HEK293 (cell line): ENCODE measurements at regions not wholly inside any gene's neighbourhood (a gene's known extent, or its start where the extent isn't known, plus 50 kb on each side); places are given as distances from the start of the nearest gene placed in this dataset.

Experiments
- CTCF ChIA-PET: fragments of 350-600 bp; formaldehyde crosslinking; extraction: SDS; loops from one replicate; lab custom pipeline; 2021; ENCODE audit warnings: antibody characterized with exemption; lab: Yijun Ruan, JAX
- POLR2A ChIA-PET: fragments of 300-600 bp; formaldehyde crosslinking; extraction: SDS; loops from one replicate; lab custom pipeline; 2020; ENCODE audit warnings: antibody characterized with exemption, inconsistent platforms; lab: Yijun Ruan, JAX
- H3K27ac ChIP-seq: fragments of 200-500 bp; sonication (Bioruptor generic); 2 replicates; pipeline ENCODE4 v1.5.1; 2014; ENCODE audit warnings: low read depth, low read length, control low read depth, inconsistent platforms; ENCODE audit errors: extremely low read depth
- H3K36me3 ChIP-seq, 2 experiments: fragments of 200-500 bp in 1 of 2; sonication (Bioruptor generic) in 1 of 2; 1 replicate in 1 of 2; 2 replicates in 1 of 2; pipeline ENCODE4 v1.5.1; 2014 to 2017; ENCODE audit warnings: inconsistent platforms in 2 of 2, low read length in 2 of 2; ENCODE audit not compliant: control insufficient read depth in 2 of 2, insufficient read depth in 1 of 2
- H3K4me1 ChIP-seq: fragments of 200-500 bp; sonication (Bioruptor generic); 2 replicates; pipeline ENCODE4 v1.5.1; 2014; ENCODE audit warnings: mild to moderate bottlenecking, low read length, inconsistent platforms; ENCODE audit not compliant: control insufficient read depth, insufficient read depth
- H3K4me3 ChIP-seq: 2 replicates; pipeline ENCODE4 v1.5.1; 2011; ENCODE audit warnings: low read depth, mild to moderate bottlenecking, control low read depth, low read length, moderate library complexity
- H3K9me3 ChIP-seq: fragments of 200-500 bp; sonication (Bioruptor generic); 2 replicates; pipeline ENCODE4 v1.5.1; 2014; ENCODE audit warnings: low read depth, low read length, inconsistent platforms; ENCODE audit not compliant: control insufficient read depth, insufficient read depth
- FEZF1 ChIP-seq: fragments of 450-650 bp; formaldehyde crosslinking; IDR thresholded peaks from 2 replicates; pipeline ENCODE4 v1.5.1; 2016; ENCODE audit warnings: missing biosample characterization, missing genetic modification characterization
- KLF16 ChIP-seq: fragments of 450-650 bp; formaldehyde crosslinking; IDR thresholded peaks from 2 replicates; pipeline ENCODE4 v1.5.1; 2017; ENCODE audit warnings: missing biosample characterization, missing genetic modification characterization
- ZNF114 ChIP-seq: fragments of 450-650 bp; formaldehyde crosslinking; IDR thresholded peaks from 2 replicates; pipeline ENCODE4 v1.5.0; 2017; ENCODE audit warnings: missing biosample characterization, missing genetic modification characterization
- ZNF155 ChIP-seq: fragments of 450-650 bp; formaldehyde crosslinking; IDR thresholded peaks from 2 replicates; pipeline ENCODE4 v1.5.1; 2016; ENCODE audit warnings: missing biosample characterization, missing genetic modification characterization
- ZNF211 ChIP-seq: fragments of 450-650 bp; formaldehyde crosslinking; IDR thresholded peaks from 2 replicates; pipeline ENCODE4 v1.5.1; 2016; ENCODE audit warnings: low read depth, missing biosample characterization, missing genetic modification characterization
- ZNF223 ChIP-seq: fragments of 450-650 bp; formaldehyde crosslinking; IDR thresholded peaks from 2 replicates; pipeline ENCODE4 v1.5.1; 2016; ENCODE audit warnings: missing biosample characterization, missing genetic modification characterization
- ZNF521 ChIP-seq: fragments of 450-650 bp; formaldehyde crosslinking; IDR thresholded peaks from 2 replicates; pipeline ENCODE4 v1.5.1; 2017; ENCODE audit warnings: missing biosample characterization, mild to moderate bottlenecking, missing genetic modification characterization
- ZNF571 ChIP-seq: fragments of 450-650 bp; formaldehyde crosslinking; IDR thresholded peaks from 2 replicates; pipeline ENCODE4 v1.5.0; 2017; ENCODE audit warnings: missing biosample characterization, missing genetic modification characterization
- ZNF610 ChIP-seq: fragments of 450-650 bp; formaldehyde crosslinking; IDR thresholded peaks from 2 replicates; pipeline ENCODE4 v1.5.1; 2016; ENCODE audit warnings: missing biosample characterization, missing genetic modification characterization, borderline replicate concordance
- ZNF629 ChIP-seq: fragments of 450-650 bp; formaldehyde crosslinking; IDR thresholded peaks from 2 replicates; pipeline ENCODE4 v1.5.1; 2017; ENCODE audit warnings: missing biosample characterization, missing genetic modification characterization
- ZNF776 ChIP-seq: fragments of 450-650 bp; formaldehyde crosslinking; IDR thresholded peaks from 2 replicates; pipeline ENCODE4 v1.5.0; 2017; ENCODE audit warnings: missing biosample characterization, missing genetic modification characterization, borderline replicate concordance
- ZNF830 ChIP-seq: fragments of 450-650 bp; IDR thresholded peaks from 2 replicates; pipeline ENCODE4 v1.5.0; 2018; ENCODE audit warnings: missing biosample characterization, missing genetic modification characterization, low read depth, mild to moderate bottlenecking, moderate library complexity
- TF ChIP-seq, protein P1 (sequence below): fragments of 450-650 bp; formaldehyde crosslinking; IDR thresholded peaks from 2 replicates; pipeline ENCODE4 v1.5.1; 2016; ENCODE audit warnings: missing biosample characterization, missing genetic modification characterization
- TF ChIP-seq, protein P2 (sequence below): fragments of 450-650 bp; formaldehyde crosslinking; IDR thresholded peaks from 2 replicates; pipeline ENCODE4 v1.5.1; 2016; ENCODE audit warnings: missing biosample characterization, missing genetic modification characterization
- TF ChIP-seq, protein P3 (sequence below): fragments of 450-650 bp; formaldehyde crosslinking; IDR thresholded peaks from 2 replicates; pipeline ENCODE4 v1.5.1; 2016; ENCODE audit warnings: missing biosample characterization, missing genetic modification characterization
- TF ChIP-seq, protein P4 (sequence below): fragments of 450-650 bp; formaldehyde crosslinking; IDR thresholded peaks from 2 replicates; pipeline ENCODE4 v1.5.1; 2016; ENCODE audit warnings: missing biosample characterization, missing genetic modification characterization, low read depth
- TF ChIP-seq, protein P5 (sequence below): fragments of 450-650 bp; formaldehyde crosslinking; IDR thresholded peaks from 2 replicates; pipeline ENCODE4 v1.5.1; 2017; ENCODE audit warnings: missing biosample characterization, missing genetic modification characterization

DNA sequence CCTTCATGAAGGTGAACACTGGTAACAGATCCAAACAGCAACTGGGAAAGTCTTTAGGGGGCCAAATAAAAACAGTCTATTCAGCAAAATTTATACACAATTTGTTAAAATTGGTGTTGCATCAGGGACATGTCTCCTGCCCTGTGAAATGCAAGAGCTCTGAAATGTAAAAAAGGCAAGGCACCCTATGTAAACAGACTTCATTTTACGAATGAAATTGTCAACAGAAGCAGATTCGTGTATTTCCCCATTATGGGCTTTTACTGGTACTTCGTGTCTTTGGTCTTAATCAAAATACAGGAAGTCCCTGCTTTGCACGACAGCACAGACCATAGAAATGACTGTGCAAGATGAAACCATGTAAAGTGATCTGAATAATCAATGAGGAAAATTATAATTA, 127.3 kb upstream of the THBS1 start:
- 0 out of 2 replicates have a peak, but pooled peaks cover 2% of the 10 kb centered on the region for H3K4me1 ChIP-seq

More for the DNA sequence above, 127.3 kb upstream of the THBS1 start:
- POLR2A ChIA-PET: no interaction called here
- TF ChIP-seq, protein P1, sequence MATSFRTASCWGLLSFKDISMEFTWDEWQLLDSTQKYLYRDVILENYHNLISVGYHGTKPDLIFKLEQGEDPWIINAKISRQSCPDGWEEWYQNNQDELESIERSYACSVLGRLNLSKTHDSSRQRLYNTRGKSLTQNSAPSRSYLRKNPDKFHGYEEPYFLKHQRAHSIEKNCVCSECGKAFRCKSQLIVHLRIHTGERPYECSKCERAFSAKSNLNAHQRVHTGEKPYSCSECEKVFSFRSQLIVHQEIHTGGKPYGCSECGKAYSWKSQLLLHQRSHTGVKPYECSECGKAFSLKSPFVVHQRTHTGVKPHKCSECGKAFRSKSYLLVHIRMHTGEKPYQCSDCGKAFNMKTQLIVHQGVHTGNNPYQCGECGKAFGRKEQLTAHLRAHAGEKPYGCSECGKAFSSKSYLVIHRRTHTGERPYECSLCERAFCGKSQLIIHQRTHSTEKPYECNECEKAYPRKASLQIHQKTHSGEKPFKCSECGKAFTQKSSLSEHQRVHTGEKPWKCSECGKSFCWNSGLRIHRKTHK (tag by site-specific recombination): no peak
- TF ChIP-seq, protein P2, sequence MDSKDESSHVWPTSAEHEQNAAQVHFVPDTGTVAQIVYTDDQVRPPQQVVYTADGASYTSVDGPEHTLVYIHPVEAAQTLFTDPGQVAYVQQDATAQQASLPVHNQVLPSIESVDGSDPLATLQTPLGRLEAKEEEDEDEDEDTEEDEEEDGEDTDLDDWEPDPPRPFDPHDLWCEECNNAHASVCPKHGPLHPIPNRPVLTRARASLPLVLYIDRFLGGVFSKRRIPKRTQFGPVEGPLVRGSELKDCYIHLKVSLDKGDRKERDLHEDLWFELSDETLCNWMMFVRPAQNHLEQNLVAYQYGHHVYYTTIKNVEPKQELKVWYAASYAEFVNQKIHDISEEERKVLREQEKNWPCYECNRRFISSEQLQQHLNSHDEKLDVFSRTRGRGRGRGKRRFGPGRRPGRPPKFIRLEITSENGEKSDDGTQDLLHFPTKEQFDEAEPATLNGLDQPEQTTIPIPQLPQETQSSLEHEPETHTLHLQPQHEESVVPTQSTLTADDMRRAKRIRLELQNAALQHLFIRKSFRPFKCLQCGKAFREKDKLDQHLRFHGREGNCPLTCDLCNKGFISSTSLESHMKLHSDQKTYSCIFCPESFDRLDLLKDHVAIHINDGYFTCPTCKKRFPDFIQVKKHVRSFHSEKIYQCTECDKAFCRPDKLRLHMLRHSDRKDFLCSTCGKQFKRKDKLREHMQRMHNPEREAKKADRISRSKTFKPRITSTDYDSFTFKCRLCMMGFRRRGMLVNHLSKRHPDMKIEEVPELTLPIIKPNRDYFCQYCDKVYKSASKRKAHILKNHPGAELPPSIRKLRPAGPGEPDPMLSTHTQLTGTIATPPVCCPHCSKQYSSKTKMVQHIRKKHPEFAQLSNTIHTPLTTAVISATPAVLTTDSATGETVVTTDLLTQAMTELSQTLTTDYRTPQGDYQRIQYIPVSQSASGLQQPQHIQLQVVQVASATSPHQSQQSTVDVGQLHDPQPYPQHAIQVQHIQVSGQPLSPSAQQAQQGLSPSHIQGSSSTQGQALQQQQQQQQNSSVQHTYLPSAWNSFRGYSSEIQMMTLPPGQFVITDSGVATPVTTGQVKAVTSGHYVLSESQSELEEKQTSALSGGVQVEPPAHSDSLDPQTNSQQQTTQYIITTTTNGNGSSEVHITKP (tag by site-specific recombination): no peak
- TF ChIP-seq KLF16: no peak
- no peak for TF ChIP-seq ZNF211
- TF ChIP-seq ZNF114 (tag by site-specific recombination): no peak
- TF ChIP-seq ZNF629 (tag by site-specific recombination): no peak
- TF ChIP-seq ZNF830 (tag by site-specific recombination): no peak
- no peak for TF ChIP-seq ZNF521 (tag by site-specific recombination)
- TF ChIP-seq, protein P3, sequence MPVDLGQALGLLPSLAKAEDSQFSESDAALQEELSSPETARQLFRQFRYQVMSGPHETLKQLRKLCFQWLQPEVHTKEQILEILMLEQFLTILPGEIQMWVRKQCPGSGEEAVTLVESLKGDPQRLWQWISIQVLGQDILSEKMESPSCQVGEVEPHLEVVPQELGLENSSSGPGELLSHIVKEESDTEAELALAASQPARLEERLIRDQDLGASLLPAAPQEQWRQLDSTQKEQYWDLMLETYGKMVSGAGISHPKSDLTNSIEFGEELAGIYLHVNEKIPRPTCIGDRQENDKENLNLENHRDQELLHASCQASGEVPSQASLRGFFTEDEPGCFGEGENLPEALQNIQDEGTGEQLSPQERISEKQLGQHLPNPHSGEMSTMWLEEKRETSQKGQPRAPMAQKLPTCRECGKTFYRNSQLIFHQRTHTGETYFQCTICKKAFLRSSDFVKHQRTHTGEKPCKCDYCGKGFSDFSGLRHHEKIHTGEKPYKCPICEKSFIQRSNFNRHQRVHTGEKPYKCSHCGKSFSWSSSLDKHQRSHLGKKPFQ: no peak
- TF ChIP-seq ZNF223 (tag by site-specific recombination): no peak
- no peak for TF ChIP-seq ZNF571 (tag by site-specific recombination)
- no peak for TF ChIP-seq ZNF610 (tag by site-specific recombination)
- no peak for TF ChIP-seq ZNF776 (tag by site-specific recombination)
- no peak for TF ChIP-seq FEZF1 (tag by site-specific recombination)
- TF ChIP-seq, protein P4, sequence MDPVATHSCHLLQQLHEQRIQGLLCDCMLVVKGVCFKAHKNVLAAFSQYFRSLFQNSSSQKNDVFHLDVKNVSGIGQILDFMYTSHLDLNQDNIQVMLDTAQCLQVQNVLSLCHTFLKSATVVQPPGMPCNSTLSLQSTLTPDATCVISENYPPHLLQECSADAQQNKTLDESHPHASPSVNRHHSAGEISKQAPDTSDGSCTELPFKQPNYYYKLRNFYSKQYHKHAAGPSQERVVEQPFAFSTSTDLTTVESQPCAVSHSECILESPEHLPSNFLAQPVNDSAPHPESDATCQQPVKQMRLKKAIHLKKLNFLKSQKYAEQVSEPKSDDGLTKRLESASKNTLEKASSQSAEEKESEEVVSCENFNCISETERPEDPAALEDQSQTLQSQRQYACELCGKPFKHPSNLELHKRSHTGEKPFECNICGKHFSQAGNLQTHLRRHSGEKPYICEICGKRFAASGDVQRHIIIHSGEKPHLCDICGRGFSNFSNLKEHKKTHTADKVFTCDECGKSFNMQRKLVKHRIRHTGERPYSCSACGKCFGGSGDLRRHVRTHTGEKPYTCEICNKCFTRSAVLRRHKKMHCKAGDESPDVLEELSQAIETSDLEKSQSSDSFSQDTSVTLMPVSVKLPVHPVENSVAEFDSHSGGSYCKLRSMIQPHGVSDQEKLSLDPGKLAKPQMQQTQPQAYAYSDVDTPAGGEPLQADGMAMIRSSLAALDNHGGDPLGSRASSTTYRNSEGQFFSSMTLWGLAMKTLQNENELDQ (tag by site-specific recombination): no peak
- TF ChIP-seq ZNF155 (tag by site-specific recombination): no peak
- TF ChIP-seq, protein P5, sequence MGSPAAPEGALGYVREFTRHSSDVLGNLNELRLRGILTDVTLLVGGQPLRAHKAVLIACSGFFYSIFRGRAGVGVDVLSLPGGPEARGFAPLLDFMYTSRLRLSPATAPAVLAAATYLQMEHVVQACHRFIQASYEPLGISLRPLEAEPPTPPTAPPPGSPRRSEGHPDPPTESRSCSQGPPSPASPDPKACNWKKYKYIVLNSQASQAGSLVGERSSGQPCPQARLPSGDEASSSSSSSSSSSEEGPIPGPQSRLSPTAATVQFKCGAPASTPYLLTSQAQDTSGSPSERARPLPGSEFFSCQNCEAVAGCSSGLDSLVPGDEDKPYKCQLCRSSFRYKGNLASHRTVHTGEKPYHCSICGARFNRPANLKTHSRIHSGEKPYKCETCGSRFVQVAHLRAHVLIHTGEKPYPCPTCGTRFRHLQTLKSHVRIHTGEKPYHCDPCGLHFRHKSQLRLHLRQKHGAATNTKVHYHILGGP (tag by site-specific recombination): no peak
- Histone ChIP-seq H3K4me3 (no peak overlapping the region), H3K36me3 (no peaks in the 10 kb centered on the region), H3K27ac (no peak overlapping the region), H3K9me3 (no peaks in the 10 kb centered on the region)
- CTCF ChIA-PET: no interaction called here
